WERI-Rb-1 (cell line): ENCODE measurements at regions not wholly inside any gene's neighbourhood (a gene's known extent, or its start where the extent isn't known, plus 50 kb on each side); places are given as distances from the start of the nearest gene placed in this dataset.

Experiments used
- DNase-seq: peaks from one replicate; pipeline ENCODE4 v3.0.0-alpha.2; 2020
- H3K27ac ChIP-seq: fragments of 250-450 bp; sonication (Bioruptor Pico); 2 replicates; pipeline ENCODE4 v1.5.1; 2020; ENCODE audit warnings: mild to moderate bottlenecking, moderate library complexity
- H3K27me3 ChIP-seq: fragments of 250-450 bp; sonication (Bioruptor Pico); 2 replicates; pipeline ENCODE4 v1.5.1; 2021; ENCODE audit warnings: mild to moderate bottlenecking, low read depth, moderate library complexity; ENCODE audit not compliant: insufficient read depth, severe bottlenecking
- H3K36me3 ChIP-seq: fragments of 250-450 bp; sonication (Bioruptor Pico); 2 replicates; pipeline ENCODE4 v1.5.1; 2020; ENCODE audit warnings: mild to moderate bottlenecking, moderate library complexity
- H3K4me3 ChIP-seq: 2 replicates; pipeline ENCODE4 v1.5.1; 2011; ENCODE audit warnings: low read depth, mild to moderate bottlenecking, control low read depth, low read length
- H3K9me3 ChIP-seq: fragments of 250-450 bp; sonication (Bioruptor Pico); 2 replicates; pipeline ENCODE4 v1.5.1; 2021; ENCODE audit warnings: mild to moderate bottlenecking, moderate library complexity; ENCODE audit not compliant: severe bottlenecking
- CTCF ChIP-seq: IDR thresholded peaks from 2 replicates; pipeline ENCODE4 v1.5.1; 2011; ENCODE audit warnings: low read depth, mild to moderate bottlenecking, control low read depth, inconsistent platforms, low read length

- Histone ChIP-seq H3K36me3 (peaks cover 18% of the 10 kb centered on the region), H3K4me3 (no peak overlapping the region), H3K27me3 (no peaks in the 10 kb centered on the region), H3K9me3 (peaks cover 5% of the 10 kb centered on the region), H3K27ac (no peak overlapping the region)
- no peak for DNase-seq
- no peak for TF ChIP-seq CTCF
These were observed 97.9 kb upstream of the SYT13 start for GRCh38 chr11:45384016-45384415.

- TF ChIP-seq CTCF = no peak
- Histone ChIP-seq H3K9me3 (peaks cover 5% of the 10 kb centered on the region), H3K27ac (no peak overlapping the region), H3K27me3 (no peaks in the 10 kb centered on the region), H3K4me3 (no peak overlapping the region), H3K36me3 (peaks cover 18% of the 10 kb centered on the region)
- no peak for DNase-seq
These were observed 97.1 kb upstream of the SYT13 start for GRCh38 chr11:45383224-45383623.

- no peaks in the 10 kb centered on the region for H3K27me3 ChIP-seq
- TF ChIP-seq CTCF = no peak
- H3K27ac ChIP-seq = no peak overlapping the region
- no peak for DNase-seq
- no peaks in the 10 kb centered on the region for H3K9me3 ChIP-seq
- peaks cover 21% of the 10 kb centered on the region for H3K36me3 ChIP-seq
- H3K4me3 ChIP-seq = no peak overlapping the region
These were observed 96.2 kb upstream of the SYT13 start for GRCh38 chr11:45382133-45382878.

- Histone ChIP-seq H3K36me3 (peaks cover 31% of the 10 kb centered on the region), H3K9me3 (no peaks in the 10 kb centered on the region), H3K27me3 (no peaks in the 10 kb centered on the region)
These were observed 93.2 kb upstream of the SYT13 start for GRCh38 chr11:45379162-45379863.

GRCh38 chr11:45378516-45378915 is 92.4 kb upstream of the SYT13 start:
- no peak overlapping the region for H3K27ac ChIP-seq
- no peak for TF ChIP-seq CTCF
- H3K4me3 ChIP-seq = no peak overlapping the region
- H3K27me3 ChIP-seq = no peaks in the 10 kb centered on the region
- no peaks in the 10 kb centered on the region for H3K9me3 ChIP-seq
- peaks cover 31% of the 10 kb centered on the region for H3K36me3 ChIP-seq
- DNase-seq = no peak

More at GRCh38 chr11:45379162-45379863, 93.2 kb upstream of the SYT13 start:
- Histone ChIP-seq H3K27ac (no peak overlapping the region), H3K4me3 (no peak overlapping the region)
- no peak for TF ChIP-seq CTCF
- no peak for DNase-seq
